GM12891 (cell line): ENCODE measurements at regions not wholly inside any gene's neighbourhood (a gene's known extent, or its start where the extent isn't known, plus 50 kb on each side); places are given as distances from the start of the nearest gene placed in this dataset.
"Not testable (repeated sequence)": the region's sequence is repeated elsewhere in the genome, so short reads cannot be mapped to it uniquely, and the experiment has no call there.

Experiments
- DNase-seq: peaks from one replicate; pipeline ENCODE4 v3.0.0; 2011; ENCODE audit warnings: low spot score; ENCODE audit not compliant: insufficient read length
- FAIRE-seq: peaks from 2 replicates; lab custom pipeline; 2011; peaks lifted over from hg19 to GRCh38; lab: Jason Lieb, UNC
- PAX5 ChIP-seq: IDR thresholded peaks from 2 replicates; pipeline ENCODE4 v1.6.1; 2011; ENCODE audit warnings: low read length, moderate library complexity, mild to moderate bottlenecking; ENCODE audit not compliant: insufficient read depth, severe bottlenecking
- POLR2A ChIP-seq: IDR thresholded peaks from 2 replicates; pipeline ENCODE4 v1.6.1; 2011; ENCODE audit warnings: low read depth, low read length, control low read depth
- POLR2AphosphoS5 ChIP-seq: IDR thresholded peaks from 2 replicates; pipeline ENCODE4 v1.6.1; 2011; ENCODE audit warnings: low read depth, low read length, control low read depth
- POU2F2 ChIP-seq: IDR thresholded peaks from 2 replicates; pipeline ENCODE4 v1.6.1; 2011; ENCODE audit warnings: low read depth, mild to moderate bottlenecking, control low read depth, low read length, moderate library complexity
- SPI1 ChIP-seq: IDR thresholded peaks from 2 replicates; pipeline ENCODE4 v1.6.1; 2011; ENCODE audit warnings: low read depth, low read length, control low read depth
- TAF1 ChIP-seq: IDR thresholded peaks from 2 replicates; pipeline ENCODE4 v1.6.1; 2011; ENCODE audit warnings: low read depth, low read length, control low read depth

DNA sequence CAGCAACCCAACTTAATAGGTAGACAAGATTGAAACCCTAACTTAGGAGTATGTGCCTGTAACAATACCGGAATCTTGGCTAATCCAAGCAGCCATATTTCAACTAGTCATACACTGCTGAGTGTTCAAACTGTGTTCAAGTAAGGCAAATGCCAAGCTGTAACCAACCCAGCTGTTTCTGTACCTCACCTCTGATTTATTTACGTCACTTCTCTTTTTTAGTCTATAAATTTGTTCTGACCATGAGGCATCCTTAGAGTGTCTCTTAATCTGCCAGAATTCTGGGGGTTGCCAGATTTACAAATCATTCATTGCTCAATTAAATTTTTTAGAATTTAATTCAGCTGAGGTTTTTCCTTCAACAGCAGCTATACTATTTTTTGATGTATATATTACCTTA is 723.2 kb downstream of the CDH18 start:
- FAIRE-seq (no peak), DNase-seq (no peak)
- no peak for TF ChIP-seq SPI1

DNA sequence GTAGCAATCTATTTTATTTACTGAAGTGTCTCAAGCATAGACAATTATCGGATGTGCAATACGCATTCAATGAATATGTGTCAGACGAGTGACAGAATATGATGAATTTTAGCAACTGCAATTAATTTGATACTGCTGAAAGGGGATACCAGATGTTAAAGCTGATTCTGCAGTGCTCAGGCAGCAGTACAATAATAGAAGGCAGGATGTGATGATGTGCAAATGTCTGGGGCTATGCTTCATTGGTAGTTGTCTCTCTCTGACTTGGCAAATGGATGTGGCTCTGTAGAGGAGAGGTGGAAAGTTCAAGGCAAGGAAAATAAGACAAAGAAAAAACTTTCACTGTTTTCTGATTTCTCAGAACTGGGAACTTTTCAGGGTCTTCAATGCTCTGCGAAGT is 721.2 kb downstream of the CDH18 start:
- FAIRE-seq = no peak
- TF ChIP-seq POU2F2 (no peak), POLR2AphosphoS5 (no peak), POLR2A (no peak), PAX5 (no peak), TAF1 (no peak), SPI1 (no peak)
- DNase-seq = no peak

DNA sequence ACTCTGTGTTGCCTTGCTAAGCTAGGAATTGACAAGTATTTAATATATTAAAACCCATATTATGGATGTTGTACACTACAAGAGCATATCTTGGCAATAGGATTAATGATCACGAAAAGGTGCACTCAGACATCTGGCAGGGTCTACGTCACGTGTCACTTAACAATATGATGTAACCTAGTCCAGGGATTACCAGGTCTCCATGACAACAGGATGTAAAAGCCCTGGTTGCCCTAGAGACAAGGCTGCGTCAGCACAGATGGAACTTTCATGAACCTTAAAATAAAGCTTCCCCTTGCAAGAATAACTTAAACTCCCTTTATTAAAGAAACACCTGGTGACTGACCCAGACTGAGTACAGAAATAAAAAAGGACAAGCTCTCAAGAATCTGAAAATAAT is 717.8 kb downstream of the CDH18 start:
- DNase-seq (no peak), FAIRE-seq (no peak)
- TF ChIP-seq POLR2AphosphoS5 = no peak
- no peak for TF ChIP-seq POU2F2
- no peak for TF ChIP-seq SPI1
- TF ChIP-seq POLR2A = no peak
- no peak for TF ChIP-seq PAX5
- TF ChIP-seq TAF1 = no peak

- DNase-seq (no peak), FAIRE-seq (no peak)
- TF ChIP-seq POLR2AphosphoS5 (no peak), TAF1 (no peak), POLR2A (no peak), POU2F2 (no peak), PAX5 (no peak), SPI1 (no peak)
These were observed 713.4 kb downstream of the CDH18 start for GRCh38 chr5:19274578-19274977.

DNA sequence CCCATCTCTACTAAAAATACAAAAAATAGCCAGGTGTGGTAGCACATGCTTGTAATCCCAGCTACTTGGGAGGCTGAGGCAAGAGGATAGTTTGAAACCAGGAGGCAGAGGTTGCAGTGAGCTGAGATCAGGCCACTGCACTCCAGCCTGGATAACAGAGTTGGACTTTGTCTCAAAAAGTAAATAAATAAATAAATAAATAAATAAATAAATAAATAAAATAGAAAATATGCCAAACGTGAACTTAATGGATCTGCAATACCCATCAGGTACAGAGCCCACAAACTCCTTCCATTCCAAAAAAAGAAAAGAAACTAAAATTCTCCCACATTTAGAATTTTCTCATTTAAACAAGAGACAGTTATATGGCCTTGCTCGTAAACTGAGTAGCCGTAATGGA is 702.7 kb downstream of the CDH18 start:
- DNase-seq (no peak), FAIRE-seq (no peak)
- TF ChIP-seq TAF1 (no peak), PAX5 (no peak), POLR2A (no peak), POU2F2 (no peak), POLR2AphosphoS5 (no peak)

DNA sequence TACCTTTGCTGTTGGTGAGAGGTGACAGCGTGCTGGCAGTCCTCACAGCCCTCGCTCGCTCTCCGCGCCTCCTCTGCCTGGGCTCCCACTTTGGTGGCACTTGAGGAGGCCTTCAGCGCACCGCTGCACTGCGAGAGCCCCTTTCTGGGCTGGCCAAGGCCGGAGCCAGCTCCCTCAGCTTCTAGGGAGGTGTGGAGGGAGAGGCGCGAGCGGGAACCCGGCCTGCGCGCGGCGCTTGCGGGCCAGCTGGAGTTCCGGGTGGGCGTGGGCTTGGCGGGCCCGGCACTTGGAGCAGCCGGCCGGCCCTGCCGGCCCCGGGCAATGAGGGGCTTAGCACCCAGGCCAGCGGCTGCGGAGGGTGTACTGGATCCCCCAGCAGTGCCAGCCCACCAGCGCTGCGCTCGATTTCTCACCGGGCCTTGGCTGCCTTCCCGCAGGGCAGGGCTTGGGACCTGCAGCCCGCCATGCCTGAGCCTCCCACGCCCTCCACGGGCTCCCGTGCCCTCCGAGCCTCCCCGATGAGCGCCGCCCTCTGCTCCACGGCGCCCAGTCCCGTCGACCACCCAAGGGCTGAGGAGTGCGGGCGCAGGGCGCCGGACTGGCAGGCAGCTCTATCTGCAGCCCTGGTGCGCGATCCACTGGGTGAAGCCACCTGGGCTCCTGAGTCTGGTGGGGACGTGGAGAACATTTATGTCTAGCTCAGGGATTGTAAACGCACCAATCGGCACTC is 700.3 kb downstream of the CDH18 start:
- FAIRE-seq, DNase-seq: not testable (repeated sequence)

- not testable (repeated sequence) for DNase-seq, FAIRE-seq
These were observed 699.7 kb downstream of the CDH18 start for GRCh38 chr5:19288311-19288710.

- no peak for TF ChIP-seq SPI1
- TF ChIP-seq POLR2AphosphoS5 = no peak
- TF ChIP-seq POLR2A = no peak
- TF ChIP-seq TAF1 = no peak
- no peak for TF ChIP-seq POU2F2
- no peak for TF ChIP-seq PAX5
- DNase-seq (no peak), FAIRE-seq (no peak)
These were observed 690.1 kb downstream of the CDH18 start for GRCh38 chr5:19297934-19298333.

GRCh38 chr5:19301271-19301670 is 686.7 kb downstream of the CDH18 start:
- no peak for TF ChIP-seq POU2F2
- TF ChIP-seq PAX5 = no peak
- TF ChIP-seq SPI1 = no peak
- no peak for TF ChIP-seq POLR2A
- no peak for TF ChIP-seq TAF1
- TF ChIP-seq POLR2AphosphoS5 = no peak
- DNase-seq (no peak), FAIRE-seq (no peak)

DNA sequence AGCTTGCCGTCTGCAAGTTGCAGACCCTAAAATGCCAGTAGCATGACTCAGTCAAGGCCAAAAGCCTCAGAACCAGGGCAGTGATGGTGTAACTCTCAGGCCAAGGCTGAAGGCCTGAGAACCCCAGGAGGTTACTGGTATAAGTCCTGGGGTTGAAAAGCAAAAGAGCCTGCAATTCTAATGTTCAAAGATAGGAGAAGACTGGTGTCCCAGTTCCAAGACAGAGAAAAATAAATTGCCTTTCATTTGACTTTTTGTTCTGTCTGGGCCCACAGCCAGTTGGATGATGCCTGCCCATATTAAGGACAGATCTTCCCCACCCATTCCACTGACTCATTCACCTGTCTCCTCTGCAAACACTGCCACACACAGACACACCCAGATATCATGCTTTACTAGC is 673.2 kb downstream of the CDH18 start:
- no peak for FAIRE-seq
- DNase-seq = no peak
- no peak for TF ChIP-seq POLR2A
- no peak for TF ChIP-seq POLR2AphosphoS5
- no peak for TF ChIP-seq SPI1
- no peak for TF ChIP-seq TAF1
- no peak for TF ChIP-seq PAX5
- TF ChIP-seq POU2F2 = no peak

DNA sequence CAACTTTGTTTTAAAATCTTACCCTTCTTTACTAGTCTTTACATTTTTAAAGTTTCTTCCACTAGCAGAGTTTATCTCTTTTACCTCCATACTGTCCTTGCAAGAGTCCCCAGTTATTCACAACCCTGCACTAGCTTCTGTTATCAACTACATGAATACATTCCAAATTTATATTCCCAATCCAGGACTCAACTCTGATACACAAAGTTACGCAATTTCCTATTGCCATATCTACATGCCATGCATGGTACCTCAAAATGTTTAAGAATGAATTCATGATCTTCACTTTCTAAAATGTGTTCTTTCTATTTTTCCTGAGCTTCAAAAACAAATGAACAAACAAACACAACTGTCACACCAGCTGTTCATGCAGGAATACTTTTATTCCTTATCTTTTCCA is 668.7 kb downstream of the CDH18 start:
- TF ChIP-seq POLR2A = no peak
- TF ChIP-seq SPI1 = no peak
- TF ChIP-seq POU2F2 = no peak
- TF ChIP-seq TAF1 = no peak
- TF ChIP-seq PAX5 = no peak
- TF ChIP-seq POLR2AphosphoS5 = no peak
- no peak for FAIRE-seq
- DNase-seq = no peak
